ENCODE measurements at regions not wholly inside any gene's neighbourhood (a gene's known extent, or its start where the extent isn't known, plus 50 kb on each side); places are given as distances from the start of the nearest gene placed in this dataset.

DNA sequence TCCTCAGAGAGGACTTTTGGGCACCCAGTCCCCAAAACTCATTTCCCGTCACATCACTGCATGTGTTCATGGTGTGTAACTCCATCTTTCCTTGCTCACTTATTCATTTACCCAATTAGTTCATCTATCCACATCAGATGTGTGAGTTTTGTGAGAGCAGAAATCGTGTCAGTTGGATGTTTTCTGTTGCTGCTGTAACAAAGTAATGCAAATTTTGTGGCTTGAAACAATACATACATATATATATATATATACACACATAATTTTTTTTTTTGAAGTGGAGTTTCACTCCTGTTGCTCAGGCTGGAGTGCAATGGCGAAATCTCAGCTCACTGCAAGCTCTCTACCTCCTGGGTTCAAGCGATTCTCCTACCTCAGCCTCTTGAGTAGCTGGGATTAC lies 70.5 kb upstream of the BOD1 start:
- Histone ChIP-seq H2AFZ (no peak overlapping the region), H3K4me3 (no peak overlapping the region), H3K27me3 (no peaks in the 10 kb centered on the region), H3K9me2 (replicated peaks; ENCODE audit: insufficient read depth) (no peaks in the 10 kb centered on the region), H3K27ac (no peak overlapping the region), H3K9me3 (ENCODE audit: low read depth) (no peaks in the 10 kb centered on the region), H3K4me1 (ENCODE audit: insufficient read depth) (peaks cover 9% of the 10 kb centered on the region), H4K20me1 (ENCODE audit: insufficient read depth, poor library complexity, severe bottlenecking) (no peaks in the 10 kb centered on the region), H3K79me2 (no peaks in the 10 kb centered on the region), H3K36me3 (replicated peaks; ENCODE audit: insufficient read depth, low read depth) (no peaks in the 10 kb centered on the region), H3K4me2 (no peak overlapping the region)
- TF ChIP-seq, protein P1, sequence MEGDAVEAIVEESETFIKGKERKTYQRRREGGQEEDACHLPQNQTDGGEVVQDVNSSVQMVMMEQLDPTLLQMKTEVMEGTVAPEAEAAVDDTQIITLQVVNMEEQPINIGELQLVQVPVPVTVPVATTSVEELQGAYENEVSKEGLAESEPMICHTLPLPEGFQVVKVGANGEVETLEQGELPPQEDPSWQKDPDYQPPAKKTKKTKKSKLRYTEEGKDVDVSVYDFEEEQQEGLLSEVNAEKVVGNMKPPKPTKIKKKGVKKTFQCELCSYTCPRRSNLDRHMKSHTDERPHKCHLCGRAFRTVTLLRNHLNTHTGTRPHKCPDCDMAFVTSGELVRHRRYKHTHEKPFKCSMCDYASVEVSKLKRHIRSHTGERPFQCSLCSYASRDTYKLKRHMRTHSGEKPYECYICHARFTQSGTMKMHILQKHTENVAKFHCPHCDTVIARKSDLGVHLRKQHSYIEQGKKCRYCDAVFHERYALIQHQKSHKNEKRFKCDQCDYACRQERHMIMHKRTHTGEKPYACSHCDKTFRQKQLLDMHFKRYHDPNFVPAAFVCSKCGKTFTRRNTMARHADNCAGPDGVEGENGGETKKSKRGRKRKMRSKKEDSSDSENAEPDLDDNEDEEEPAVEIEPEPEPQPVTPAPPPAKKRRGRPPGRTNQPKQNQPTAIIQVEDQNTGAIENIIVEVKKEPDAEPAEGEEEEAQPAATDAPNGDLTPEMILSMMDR (IDR thresholded peaks at IDR 0.05; ENCODE audit: poor library complexity), result no peak
- TF ChIP-seq EZH2 (IDR thresholded peaks at IDR 0.05; ENCODE audit: borderline replicate concordance) (no peak), EZH2phosphoT487 (IDR thresholded peaks at IDR 0.05; ENCODE audit: low read depth, severe bottlenecking, unreplicated experiment) (no peak)
- DNase-seq (ENCODE audit: low spot score), result no peak
- WGBS (ENCODE audit: low lambda C conversion rate, missing lambda C conversion rate), result 93% methylated on average over 4 of the region's 4 CpGs

GRCh38 chr5:173688703-173689102 lies 72.3 kb upstream of the BOD1 start:
- Histone ChIP-seq H3K9me2 (replicated peaks; ENCODE audit: insufficient read depth) (no peaks in the 10 kb centered on the region), H3K27ac (peak overlapping the region; percentile 88), H3K4me1 (ENCODE audit: insufficient read depth) (peaks cover 9% of the 10 kb centered on the region), H2AFZ (peak overlapping the region; percentile 23), H3K9me3 (ENCODE audit: low read depth) (no peaks in the 10 kb centered on the region), H3K4me2 (peak overlapping the region; percentile 60), H4K20me1 (ENCODE audit: insufficient read depth, poor library complexity, severe bottlenecking) (no peaks in the 10 kb centered on the region), H3K36me3 (replicated peaks; ENCODE audit: insufficient read depth, low read depth) (no peaks in the 10 kb centered on the region), H3K4me3 (no peak overlapping the region), H3K27me3 (no peaks in the 10 kb centered on the region), H3K79me2 (no peaks in the 10 kb centered on the region)
- TF ChIP-seq EZH2 (IDR thresholded peaks at IDR 0.05; ENCODE audit: borderline replicate concordance) (no peak), EZH2phosphoT487 (IDR thresholded peaks at IDR 0.05; ENCODE audit: low read depth, severe bottlenecking, unreplicated experiment) (no peak)
- TF ChIP-seq, protein P1 (IDR thresholded peaks at IDR 0.05; ENCODE audit: poor library complexity), result no peak
- no peak for DNase-seq (ENCODE audit: low spot score)
- 49% methylated on average over 3 of the region's 3 CpGs for WGBS (ENCODE audit: low lambda C conversion rate, missing lambda C conversion rate)

DNA sequence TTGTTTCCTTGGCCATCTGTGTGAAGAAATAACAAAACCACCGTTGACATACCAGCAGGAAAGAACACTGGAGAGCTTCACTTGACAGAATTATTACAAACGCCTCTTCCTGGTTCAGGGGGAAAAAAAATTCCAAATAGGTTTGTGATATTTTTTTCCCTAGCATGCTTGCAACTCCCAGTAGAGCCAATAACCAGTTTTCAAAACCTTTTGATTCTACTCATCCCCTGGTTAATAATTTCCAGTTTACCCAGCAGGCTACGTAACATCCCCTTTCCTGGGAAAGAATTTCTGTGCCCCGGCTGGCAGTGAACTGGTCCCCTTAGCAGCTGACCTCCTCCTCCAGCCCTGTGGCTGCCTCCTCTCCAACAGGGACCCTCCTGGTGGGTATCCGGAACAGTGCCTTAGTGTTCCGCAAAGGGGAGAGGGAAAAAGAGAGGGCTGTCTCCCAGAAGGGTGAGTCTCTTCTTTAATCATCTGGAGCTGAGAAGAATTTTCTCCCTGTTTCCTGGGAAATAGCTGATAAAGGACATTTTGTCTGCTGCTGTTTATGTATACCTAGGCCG lies 72.8 kb upstream of the BOD1 start:
- Histone ChIP-seq H3K79me2 (no peaks in the 10 kb centered on the region), H3K27ac (peak overlapping the region; percentile 88), H4K20me1 (ENCODE audit: insufficient read depth, poor library complexity, severe bottlenecking) (no peaks in the 10 kb centered on the region), H3K9me2 (replicated peaks; ENCODE audit: insufficient read depth) (no peaks in the 10 kb centered on the region), H3K4me1 (ENCODE audit: insufficient read depth) (peaks cover 9% of the 10 kb centered on the region), H3K9me3 (ENCODE audit: low read depth) (no peaks in the 10 kb centered on the region), H3K4me3 (no peak overlapping the region), H2AFZ (peak overlapping the region; percentile 23), H3K36me3 (replicated peaks; ENCODE audit: insufficient read depth, low read depth) (no peaks in the 10 kb centered on the region), H3K27me3 (no peaks in the 10 kb centered on the region), H3K4me2 (peak overlapping the region; percentile 60)
- peak; percentile 71 for DNase-seq (ENCODE audit: low spot score)
- TF ChIP-seq EZH2 (IDR thresholded peaks at IDR 0.05; ENCODE audit: borderline replicate concordance) (no peak), EZH2phosphoT487 (IDR thresholded peaks at IDR 0.05; ENCODE audit: low read depth, severe bottlenecking, unreplicated experiment) (no peak)
- TF ChIP-seq, protein P1 (IDR thresholded peaks at IDR 0.05; ENCODE audit: poor library complexity), result no peak
- WGBS (ENCODE audit: low lambda C conversion rate, missing lambda C conversion rate), result 41% methylated on average over 7 of the region's 7 CpGs

All from hepatocyte (in vitro differentiated cells).